ENCODE measurements at regions not wholly inside any gene's neighbourhood (a gene's known extent, or its start where the extent isn't known, plus 50 kb on each side); places are given as distances from the start of the nearest gene placed in this dataset.

DNA sequence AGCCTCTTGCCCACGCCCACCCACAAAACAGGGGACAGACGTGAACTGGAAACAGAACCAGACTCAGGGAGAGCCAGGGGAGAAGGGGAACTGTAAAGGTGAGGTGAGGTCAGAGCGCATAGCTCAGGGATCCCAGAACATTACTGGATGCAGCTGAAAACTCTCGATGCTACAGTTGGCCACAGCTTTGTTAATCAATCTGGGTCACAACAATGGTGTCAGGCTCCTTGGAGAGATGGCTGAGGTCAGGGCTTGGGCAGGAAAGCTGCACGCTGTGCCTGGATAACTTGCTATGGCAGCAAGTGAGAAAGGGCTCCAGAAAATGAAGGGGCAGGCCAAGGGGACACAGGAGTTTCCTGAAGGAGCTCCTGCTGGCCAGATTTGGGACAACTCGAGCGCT, 263.3 kb downstream of the TFCP2L1 start:
- Histone ChIP-seq H3K27me3 (ENCODE audit: control insufficient read depth, insufficient read depth, low read length) (peaks cover 4% of the 10 kb centered on the region), H3K4me3 (ENCODE audit: low read depth, low read length) (no peak overlapping the region), H3K36me3 (ENCODE audit: control insufficient read depth, insufficient read depth, low read length) (no peaks in the 10 kb centered on the region)
- no peak for FAIRE-seq
- TF ChIP-seq, protein P1, sequence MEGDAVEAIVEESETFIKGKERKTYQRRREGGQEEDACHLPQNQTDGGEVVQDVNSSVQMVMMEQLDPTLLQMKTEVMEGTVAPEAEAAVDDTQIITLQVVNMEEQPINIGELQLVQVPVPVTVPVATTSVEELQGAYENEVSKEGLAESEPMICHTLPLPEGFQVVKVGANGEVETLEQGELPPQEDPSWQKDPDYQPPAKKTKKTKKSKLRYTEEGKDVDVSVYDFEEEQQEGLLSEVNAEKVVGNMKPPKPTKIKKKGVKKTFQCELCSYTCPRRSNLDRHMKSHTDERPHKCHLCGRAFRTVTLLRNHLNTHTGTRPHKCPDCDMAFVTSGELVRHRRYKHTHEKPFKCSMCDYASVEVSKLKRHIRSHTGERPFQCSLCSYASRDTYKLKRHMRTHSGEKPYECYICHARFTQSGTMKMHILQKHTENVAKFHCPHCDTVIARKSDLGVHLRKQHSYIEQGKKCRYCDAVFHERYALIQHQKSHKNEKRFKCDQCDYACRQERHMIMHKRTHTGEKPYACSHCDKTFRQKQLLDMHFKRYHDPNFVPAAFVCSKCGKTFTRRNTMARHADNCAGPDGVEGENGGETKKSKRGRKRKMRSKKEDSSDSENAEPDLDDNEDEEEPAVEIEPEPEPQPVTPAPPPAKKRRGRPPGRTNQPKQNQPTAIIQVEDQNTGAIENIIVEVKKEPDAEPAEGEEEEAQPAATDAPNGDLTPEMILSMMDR (IDR thresholded peaks at IDR 0.05; ENCODE audit: insufficient read depth, low read length, severe bottlenecking), result no peak
- no peak for DNase-seq (ENCODE audit: low read depth)

DNA sequence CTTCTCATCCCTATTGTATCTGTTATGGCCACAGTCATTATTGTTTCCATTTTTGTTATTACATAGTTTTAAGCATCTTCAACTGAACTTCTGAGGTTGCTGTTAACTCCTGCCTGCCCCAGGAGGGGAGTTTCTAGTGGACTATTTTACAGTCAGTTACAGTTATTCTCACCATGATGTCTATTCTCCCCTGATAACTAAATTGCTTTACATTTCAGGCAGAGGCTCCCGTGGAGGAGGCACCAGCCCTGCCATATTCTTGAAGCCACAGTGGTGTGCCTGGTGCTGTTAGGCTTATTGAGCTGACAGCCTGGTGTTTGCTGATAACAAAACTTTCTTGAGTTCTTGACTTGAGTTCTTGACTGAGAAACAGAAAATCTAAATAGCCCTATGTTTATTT, 256.4 kb downstream of the TFCP2L1 start:
- DNase-seq (ENCODE audit: low read depth) (no peak), FAIRE-seq (no peak)
- H3K27me3 ChIP-seq (ENCODE audit: control insufficient read depth, insufficient read depth, low read length), result peaks cover 4% of the 10 kb centered on the region
- H3K36me3 ChIP-seq (ENCODE audit: control insufficient read depth, insufficient read depth, low read length), result no peaks in the 10 kb centered on the region
- no peak overlapping the region for H3K4me3 ChIP-seq (ENCODE audit: low read depth, low read length)
- TF ChIP-seq, protein P1 (IDR thresholded peaks at IDR 0.05; ENCODE audit: insufficient read depth, low read length, severe bottlenecking), result no peak

DNA sequence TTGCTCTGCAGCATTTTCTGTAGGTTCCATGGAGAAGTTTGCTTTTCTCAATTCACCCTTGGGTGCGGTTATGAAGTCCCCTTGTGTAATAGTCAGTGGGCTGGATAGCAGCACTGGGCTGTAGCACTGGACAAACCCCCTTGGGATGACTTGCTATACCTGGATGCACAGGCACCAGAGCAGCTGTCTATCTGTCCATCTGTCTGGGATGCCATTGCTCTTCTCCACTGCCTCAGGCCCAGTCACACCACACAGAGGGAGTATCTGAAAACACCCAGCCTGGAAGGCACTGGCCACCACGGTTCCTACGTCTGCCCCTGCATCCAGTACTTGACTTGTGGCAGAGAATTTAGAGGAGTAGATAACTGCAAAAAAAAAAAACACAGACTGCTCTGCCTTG, 254.5 kb downstream of the TFCP2L1 start:
- H3K36me3 ChIP-seq (ENCODE audit: control insufficient read depth, insufficient read depth, low read length), result no peaks in the 10 kb centered on the region
- FAIRE-seq (no peak), DNase-seq (ENCODE audit: low read depth) (no peak)
- H3K27me3 ChIP-seq (ENCODE audit: control insufficient read depth, insufficient read depth, low read length), result peaks cover 4% of the 10 kb centered on the region
- H3K4me3 ChIP-seq (ENCODE audit: low read depth, low read length), result no peak overlapping the region
- TF ChIP-seq, protein P1 (IDR thresholded peaks at IDR 0.05; ENCODE audit: insufficient read depth, low read length, severe bottlenecking), result no peak

- FAIRE-seq (no peak), DNase-seq (ENCODE audit: low read depth) (no peak)
- TF ChIP-seq, protein P1 (IDR thresholded peaks at IDR 0.05; ENCODE audit: insufficient read depth, low read length, severe bottlenecking), result no peak
- H3K27me3 ChIP-seq (ENCODE audit: control insufficient read depth, insufficient read depth, low read length), result peaks cover 4% of the 10 kb centered on the region
- H3K4me3 ChIP-seq (ENCODE audit: low read depth, low read length), result no peak overlapping the region
- H3K36me3 ChIP-seq (ENCODE audit: control insufficient read depth, insufficient read depth, low read length), result no peaks in the 10 kb centered on the region
Measured at GRCh38 chr2:121031568-121032340, 253.2 kb downstream of the TFCP2L1 start.

DNA sequence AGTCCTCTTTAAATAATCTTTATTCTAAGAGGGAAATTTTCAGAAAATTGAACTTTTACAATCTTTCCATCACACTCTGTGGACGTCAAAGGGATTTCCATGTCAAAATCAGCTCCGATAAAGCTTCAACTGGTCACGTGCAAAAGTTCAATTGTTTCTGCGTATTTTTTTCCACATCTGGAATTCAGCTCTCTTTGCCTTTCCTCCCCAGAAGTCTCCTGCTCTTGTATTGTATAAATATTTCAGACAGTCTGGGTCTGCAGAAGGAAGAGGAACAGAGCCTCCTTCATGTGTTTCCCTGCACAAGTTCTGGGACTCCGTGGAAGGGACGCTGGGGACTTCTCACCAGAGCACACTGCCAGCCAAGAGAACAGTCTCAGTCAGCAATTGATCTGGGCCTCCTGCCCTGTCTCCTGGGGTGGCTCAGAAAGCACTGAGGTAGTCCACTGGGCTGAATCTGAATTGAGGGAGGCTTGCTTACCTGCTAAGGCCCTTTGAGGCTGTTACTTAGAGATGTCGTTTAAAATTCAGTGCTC, 251.5 kb downstream of the TFCP2L1 start:
- DNase-seq (ENCODE audit: low read depth) (no peak), FAIRE-seq (no peak)
- Histone ChIP-seq H3K27me3 (ENCODE audit: control insufficient read depth, insufficient read depth, low read length) (peaks cover 2% of the 10 kb centered on the region), H3K36me3 (ENCODE audit: control insufficient read depth, insufficient read depth, low read length) (no peaks in the 10 kb centered on the region), H3K4me3 (ENCODE audit: low read depth, low read length) (no peak overlapping the region)
- TF ChIP-seq, protein P1 (IDR thresholded peaks at IDR 0.05; ENCODE audit: insufficient read depth, low read length, severe bottlenecking), result no peak
